ENCODE measurements at regions not wholly inside any gene's neighbourhood (a gene's known extent, or its start where the extent isn't known, plus 50 kb on each side); places are given as distances from the start of the nearest gene placed in this dataset.

- Mint-ChIP-seq H3K4me1 (peaks cover 7% of the 10 kb centered on the region), H3K27ac (no peak overlapping the region), H3K4me3 (no peak overlapping the region), H3K36me3 (no peaks in the 10 kb centered on the region), H3K27me3 (peaks cover 2% of the 10 kb centered on the region), H3K9me3 (no peaks in the 10 kb centered on the region)
These were observed 103.4 kb downstream of the QRFPR start for GRCh38 chr4:121277194-121278105.

DNA sequence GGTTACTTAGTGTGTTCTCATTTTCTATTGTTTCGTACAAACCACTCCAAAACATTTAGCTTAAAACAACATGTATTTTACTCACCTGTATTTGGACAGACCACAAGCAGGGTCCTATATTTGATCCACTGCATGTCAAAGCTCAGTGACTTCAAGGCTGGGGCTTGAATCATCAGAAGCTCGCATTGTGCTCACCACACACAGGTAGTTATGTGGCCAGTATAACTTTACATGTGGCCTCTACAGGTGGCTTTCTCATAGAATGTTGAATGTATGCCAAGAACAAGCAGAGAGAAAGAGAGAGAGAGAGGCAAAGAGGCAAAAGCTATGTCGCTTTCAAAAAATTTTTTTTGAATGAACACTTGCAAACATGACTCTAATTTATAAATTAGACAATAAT, 107.6 kb downstream of the QRFPR start:
- no peak overlapping the region for H3K4me3 Mint-ChIP-seq
- H3K27ac Mint-ChIP-seq = no peak overlapping the region
- no peaks in the 10 kb centered on the region for H3K9me3 Mint-ChIP-seq

DNA sequence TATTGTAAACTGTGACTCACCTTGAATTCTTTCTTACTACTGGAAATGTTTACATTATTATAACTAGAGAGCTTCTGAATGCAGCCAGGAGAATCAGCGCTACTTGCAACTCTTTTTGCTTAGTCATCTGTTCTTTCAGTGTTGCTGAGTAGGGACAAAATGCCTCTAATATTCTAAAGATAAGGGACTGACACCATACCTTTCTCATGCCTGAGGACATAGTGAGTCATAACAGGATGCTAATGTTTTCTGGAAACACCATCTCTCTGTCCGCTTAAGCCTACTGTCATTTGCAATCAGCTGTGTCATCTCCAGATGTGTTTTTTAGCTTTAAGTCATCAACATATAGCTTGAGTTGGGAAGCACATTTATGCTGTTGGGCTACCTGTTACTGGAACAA, 108.3 kb downstream of the QRFPR start:
- Mint-ChIP-seq H3K4me3 (no peak overlapping the region), H3K9me3 (no peaks in the 10 kb centered on the region), H3K36me3 (no peaks in the 10 kb centered on the region), H3K4me1 (peaks cover 7% of the 10 kb centered on the region), H3K27ac (no peak overlapping the region), H3K27me3 (no peaks in the 10 kb centered on the region)

More for the DNA sequence above, 107.6 kb downstream of the QRFPR start:
- H3K36me3 Mint-ChIP-seq = no peaks in the 10 kb centered on the region
- no peaks in the 10 kb centered on the region for H3K27me3 Mint-ChIP-seq
- peaks cover 7% of the 10 kb centered on the region for H3K4me1 Mint-ChIP-seq

- no peak overlapping the region for H3K27ac Mint-ChIP-seq
- no peaks in the 10 kb centered on the region for H3K9me3 Mint-ChIP-seq
These were observed 106.3 kb upstream of the TNIP3 start for GRCh38 chr4:121270389-121270788.

DNA sequence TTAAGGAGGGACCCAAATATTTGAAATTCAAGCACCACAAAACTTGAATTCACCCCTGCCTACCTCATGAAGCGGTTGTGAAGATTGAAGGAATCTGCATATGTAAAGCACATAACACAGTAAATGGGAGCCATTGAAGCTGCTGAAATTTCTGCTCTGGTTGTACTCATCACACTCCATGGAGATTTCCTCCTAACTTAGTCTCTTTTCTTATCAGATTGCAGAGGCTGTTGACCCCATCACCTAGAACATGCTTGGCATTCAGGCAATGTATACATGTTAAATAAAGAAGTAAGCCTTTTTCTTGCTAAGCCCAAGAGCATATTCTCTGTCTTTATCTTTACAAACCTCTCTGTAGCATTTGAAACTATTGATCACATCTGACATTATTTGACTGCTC, 104.9 kb upstream of the TNIP3 start:
- H3K27ac Mint-ChIP-seq = no peak overlapping the region
- H3K4me3 Mint-ChIP-seq = no peak overlapping the region
- no peaks in the 10 kb centered on the region for H3K9me3 Mint-ChIP-seq
- H3K4me1 Mint-ChIP-seq = peaks cover 11% of the 10 kb centered on the region
- H3K36me3 Mint-ChIP-seq = peaks cover 4% of the 10 kb centered on the region
- no peaks in the 10 kb centered on the region for H3K27me3 Mint-ChIP-seq

More at GRCh38 chr4:121270389-121270788, 106.3 kb upstream of the TNIP3 start:
- no peaks in the 10 kb centered on the region for H3K27me3 Mint-ChIP-seq
- H3K36me3 Mint-ChIP-seq = no peaks in the 10 kb centered on the region
- peaks cover 11% of the 10 kb centered on the region for H3K4me1 Mint-ChIP-seq
- H3K4me3 Mint-ChIP-seq = no peak overlapping the region

DNA sequence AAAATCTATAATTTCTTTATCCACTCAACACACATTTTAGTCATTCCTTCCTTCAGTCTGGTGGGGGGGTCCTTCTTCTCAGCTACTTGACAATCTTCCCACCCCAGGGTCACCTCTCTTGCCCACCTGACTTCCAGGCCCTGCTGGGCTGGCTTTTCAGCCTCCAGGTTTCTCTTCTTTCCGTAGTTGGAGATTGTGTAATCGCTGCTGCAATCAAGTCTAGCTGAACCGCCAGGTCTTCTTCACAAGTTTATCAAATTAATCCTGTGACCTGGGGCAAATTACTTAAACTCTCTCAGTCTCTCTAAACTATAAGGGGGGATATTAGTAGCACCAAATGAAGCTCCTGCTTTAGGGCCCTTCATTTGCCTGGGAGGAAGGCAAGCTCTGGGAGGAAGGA, 102.9 kb upstream of the TNIP3 start:
- Mint-ChIP-seq H3K27me3 (peaks cover 1% of the 10 kb centered on the region), H3K9me3 (peaks cover 5% of the 10 kb centered on the region), H3K4me3 (no peak overlapping the region), H3K27ac (no peak overlapping the region), H3K4me1 (peaks cover 4% of the 10 kb centered on the region), H3K36me3 (peaks cover 6% of the 10 kb centered on the region)

DNA sequence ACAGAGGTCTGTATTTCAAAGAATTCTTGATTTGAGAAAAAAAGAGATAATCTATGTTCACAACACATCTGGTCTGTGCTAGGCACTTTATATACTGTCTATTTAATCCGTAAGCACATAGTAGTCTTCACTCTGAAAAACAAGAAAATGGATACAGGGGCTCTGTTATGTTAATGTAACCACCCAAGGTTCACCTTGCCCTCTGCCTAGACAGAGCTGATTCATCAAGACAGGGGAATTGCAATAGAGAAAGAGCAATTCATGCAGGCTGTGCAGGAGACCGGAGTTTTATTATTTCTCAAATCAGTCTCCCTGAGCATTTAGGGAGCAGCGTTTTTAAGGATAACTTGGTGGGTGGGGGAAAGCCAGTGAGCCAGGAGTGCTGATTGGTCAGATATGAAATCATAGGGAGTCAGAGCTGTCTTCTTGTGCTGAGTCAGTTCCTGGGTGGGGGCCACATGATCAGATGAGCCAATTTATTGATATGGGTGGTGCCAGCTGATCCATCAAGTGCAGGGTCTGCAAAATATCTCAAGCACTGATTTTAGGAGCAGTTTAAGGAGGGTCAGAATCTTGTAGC, 92.9 kb upstream of the TNIP3 start:
- Mint-ChIP-seq H3K36me3 (no peaks in the 10 kb centered on the region), H3K4me3 (peak overlapping the region; percentile 66), H3K9me3 (no peaks in the 10 kb centered on the region), H3K27ac (peak overlapping the region; percentile 89), H3K27me3 (no peaks in the 10 kb centered on the region), H3K4me1 (peaks cover 56% of the 10 kb centered on the region)

- H3K9me3 Mint-ChIP-seq = no peaks in the 10 kb centered on the region
- peak overlapping the region; percentile 66 for H3K4me3 Mint-ChIP-seq
- H3K36me3 Mint-ChIP-seq = no peaks in the 10 kb centered on the region
- H3K27ac Mint-ChIP-seq = peak overlapping the region; percentile 89
- peaks cover 63% of the 10 kb centered on the region for H3K4me1 Mint-ChIP-seq
- no peaks in the 10 kb centered on the region for H3K27me3 Mint-ChIP-seq
These were observed 92.0 kb upstream of the TNIP3 start for GRCh38 chr4:121255986-121256750.

GRCh38 chr4:121253961-121254360, 89.8 kb upstream of the TNIP3 start:
- H3K9me3 Mint-ChIP-seq = no peaks in the 10 kb centered on the region
- H3K27ac Mint-ChIP-seq = no peak overlapping the region
- peaks cover 77% of the 10 kb centered on the region for H3K4me1 Mint-ChIP-seq
- no peaks in the 10 kb centered on the region for H3K36me3 Mint-ChIP-seq
- no peaks in the 10 kb centered on the region for H3K27me3 Mint-ChIP-seq
- no peak overlapping the region for H3K4me3 Mint-ChIP-seq

DNA sequence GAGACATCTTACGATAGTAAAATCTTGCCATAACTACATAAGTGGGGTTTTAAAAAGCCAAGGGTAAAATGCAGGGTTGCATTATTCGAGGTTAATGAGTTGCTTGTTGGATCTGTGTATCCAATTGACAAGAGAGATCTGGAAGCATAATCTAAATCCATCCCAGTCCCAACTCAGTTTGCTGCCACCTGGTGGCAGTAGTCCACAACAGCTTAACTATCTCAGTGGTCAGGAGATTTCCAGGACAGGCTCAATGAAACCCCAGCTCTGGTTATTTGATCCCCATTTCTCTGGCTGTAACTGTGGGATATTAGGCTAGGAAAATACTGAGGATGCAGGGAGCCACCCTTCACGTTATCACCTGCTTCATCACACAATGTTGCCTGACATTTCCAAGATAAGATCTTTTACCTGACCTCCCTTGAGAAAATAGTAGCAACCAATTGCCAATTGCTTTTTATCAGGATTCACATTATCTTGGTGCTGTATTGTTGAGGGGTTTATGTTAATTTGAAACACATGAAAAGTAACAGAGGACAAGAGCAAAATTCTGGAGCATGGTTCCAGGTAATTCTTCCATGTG, 88.2 kb upstream of the TNIP3 start:
- H3K36me3 Mint-ChIP-seq = no peaks in the 10 kb centered on the region
- no peaks in the 10 kb centered on the region for H3K9me3 Mint-ChIP-seq
- H3K27ac Mint-ChIP-seq = no peak overlapping the region
- H3K4me3 Mint-ChIP-seq = no peak overlapping the region
- no peaks in the 10 kb centered on the region for H3K27me3 Mint-ChIP-seq
- peaks cover 68% of the 10 kb centered on the region for H3K4me1 Mint-ChIP-seq

DNA sequence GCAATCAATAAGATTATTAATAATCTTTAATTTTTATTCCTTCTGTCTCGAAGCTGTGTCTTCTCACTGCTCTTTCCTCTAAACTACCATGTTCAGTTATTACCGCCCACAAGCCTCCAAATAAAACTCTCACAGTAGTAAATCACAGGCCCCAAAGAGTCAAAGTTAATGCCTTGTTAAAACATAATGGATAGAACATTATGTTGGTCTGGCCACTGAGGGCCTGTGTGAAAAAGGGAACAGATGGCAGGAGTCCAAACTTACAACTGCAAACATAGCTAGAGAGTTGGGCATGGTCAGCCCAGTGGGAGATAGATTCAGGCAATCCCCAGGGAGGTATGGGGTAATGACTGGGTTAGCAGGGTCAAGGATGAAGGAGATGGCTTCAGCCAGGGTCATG, 84.6 kb upstream of the TNIP3 start:
- Mint-ChIP-seq H3K4me1 (peaks cover 43% of the 10 kb centered on the region), H3K9me3 (no peaks in the 10 kb centered on the region), H3K36me3 (no peaks in the 10 kb centered on the region), H3K27me3 (no peaks in the 10 kb centered on the region), H3K4me3 (no peak overlapping the region), H3K27ac (no peak overlapping the region)

- Mint-ChIP-seq H3K9me3 (no peaks in the 10 kb centered on the region), H3K4me3 (no peak overlapping the region), H3K27ac (no peak overlapping the region), H3K27me3 (no peaks in the 10 kb centered on the region), H3K4me1 (peaks cover 44% of the 10 kb centered on the region), H3K36me3 (no peaks in the 10 kb centered on the region)
These were observed 82.6 kb upstream of the TNIP3 start for GRCh38 chr4:121246698-121247097.

- Mint-ChIP-seq H3K4me3 (peak overlapping the region; percentile 49), H3K36me3 (no peaks in the 10 kb centered on the region), H3K4me1 (peaks cover 31% of the 10 kb centered on the region)
These were observed 79.4 kb upstream of the TNIP3 start for GRCh38 chr4:121243485-121243884.

DNA sequence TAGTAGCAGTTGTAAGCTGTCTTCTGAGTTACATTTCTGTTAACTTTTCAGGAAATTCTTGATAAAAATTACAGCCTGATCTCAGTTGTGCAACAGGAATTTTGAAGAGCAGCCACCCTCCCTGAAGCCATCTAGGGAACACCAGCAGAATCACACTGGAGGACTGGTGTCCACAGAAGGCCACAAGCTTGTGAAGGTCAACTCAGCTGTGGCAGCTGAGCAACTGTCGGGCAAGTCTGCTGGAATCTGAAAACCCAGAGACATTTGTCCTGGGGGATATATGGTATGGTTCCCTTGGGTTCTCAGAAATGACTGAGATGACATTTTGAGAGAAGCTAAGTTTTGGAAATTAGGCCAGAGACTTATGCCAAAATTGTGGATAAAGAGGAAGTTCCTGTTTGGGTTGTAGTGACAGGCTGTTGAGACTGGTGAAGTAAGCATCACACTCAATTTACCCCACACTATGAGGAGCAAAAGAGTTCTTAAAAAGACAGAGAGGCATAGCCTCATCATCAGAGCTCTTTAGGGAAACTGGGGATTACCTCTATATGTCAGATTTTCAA, 78.1 kb upstream of the TNIP3 start:
- Mint-ChIP-seq H3K4me1 (peaks cover 36% of the 10 kb centered on the region), H3K36me3 (no peaks in the 10 kb centered on the region), H3K4me3 (no peak overlapping the region), H3K27me3 (no peaks in the 10 kb centered on the region), H3K9me3 (no peaks in the 10 kb centered on the region), H3K27ac (no peak overlapping the region)

More at GRCh38 chr4:121243485-121243884, 79.4 kb upstream of the TNIP3 start:
- H3K27me3 Mint-ChIP-seq = no peaks in the 10 kb centered on the region
- no peaks in the 10 kb centered on the region for H3K9me3 Mint-ChIP-seq
- peak overlapping the region; percentile 77 for H3K27ac Mint-ChIP-seq

DNA sequence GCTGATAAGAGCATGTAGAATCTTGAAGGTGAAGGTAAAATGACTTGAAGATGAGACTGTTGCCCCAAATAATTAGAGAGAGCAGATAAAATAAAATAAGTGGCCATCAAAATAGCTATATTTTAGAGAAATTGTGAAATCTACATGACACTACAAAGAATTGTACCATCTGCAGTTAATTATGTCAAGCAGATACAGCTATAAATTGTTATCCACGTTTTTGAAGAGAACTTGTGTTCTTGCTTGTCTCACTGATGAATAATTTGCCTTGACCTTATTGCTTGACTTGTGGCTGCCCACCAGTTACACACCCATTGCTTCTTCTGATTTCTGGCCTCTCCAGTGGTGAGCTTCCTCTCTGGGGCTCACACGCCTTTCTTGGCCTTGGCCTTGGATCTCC, 75.8 kb upstream of the TNIP3 start:
- H3K27ac Mint-ChIP-seq = no peak overlapping the region
- no peaks in the 10 kb centered on the region for H3K27me3 Mint-ChIP-seq
- no peak overlapping the region for H3K4me3 Mint-ChIP-seq
- no peaks in the 10 kb centered on the region for H3K9me3 Mint-ChIP-seq
- no peaks in the 10 kb centered on the region for H3K36me3 Mint-ChIP-seq
- peaks cover 39% of the 10 kb centered on the region for H3K4me1 Mint-ChIP-seq
